Fibroblast of lung (primary cell): ENCODE measurements at regions not wholly inside any gene's neighbourhood (a gene's known extent, or its start where the extent isn't known, plus 50 kb on each side); places are given as distances from the start of the nearest gene placed in this dataset.
A peak's percentile ranks its signal among the peaks of the same experiment; 100 is the strongest.

Experiments
- DNase-seq, 2 donors: peaks; one replicate each; pipeline versions ENCODE4 v3.0.0 to v3.0.0-alpha.2; 2010; ENCODE audit warnings: low read depth in 2 of 2
- H2AFZ ChIP-seq: 2 replicates; pipeline ENCODE4 v1.5.1; 2012; ENCODE audit warnings: low read length, control low read depth, inconsistent platforms
- H3K27ac ChIP-seq: 2 replicates; pipeline ENCODE4 v1.5.1; 2011; ENCODE audit warnings: low read length, control low read depth; ENCODE audit not compliant: insufficient read depth
- H3K27me3 ChIP-seq: 2 replicates; pipeline ENCODE4 v1.5.1; 2011; ENCODE audit warnings: mild to moderate bottlenecking, low read length; ENCODE audit not compliant: control insufficient read depth, insufficient read depth
- H3K36me3 ChIP-seq: 2 replicates; pipeline ENCODE4 v1.5.1; 2011; ENCODE audit warnings: low read length; ENCODE audit not compliant: control insufficient read depth, insufficient read depth
- H3K4me1 ChIP-seq: 2 replicates; pipeline ENCODE4 v1.5.1; 2011; ENCODE audit warnings: low read length; ENCODE audit not compliant: control insufficient read depth, insufficient read depth; ENCODE audit errors: extremely low read depth
- H3K4me2 ChIP-seq: 2 replicates; pipeline ENCODE4 v1.5.1; 2011; ENCODE audit warnings: low read length, control low read depth; ENCODE audit not compliant: insufficient read depth; ENCODE audit errors: extremely low read depth
- H3K4me3 ChIP-seq, 4 experiments: fragments of 200-600 bp in 1 of 4; sonication (generic) in 1 of 4; replicated peaks in 1 of 4; 2 replicates each; pipeline ENCODE4 v1.5.1; 2011 to 2016; ENCODE audit warnings: low read length in 4 of 4, low read depth in 3 of 4, mild to moderate bottlenecking in 3 of 4, control low read depth in 2 of 4, inconsistent platforms in 1 of 4, mixed read lengths in 1 of 4; ENCODE audit not compliant: insufficient read depth in 1 of 4; ENCODE audit errors: control extremely low read depth in 1 of 4
- H3K79me2 ChIP-seq: 2 replicates; pipeline ENCODE4 v1.5.1; 2012; ENCODE audit warnings: mild to moderate bottlenecking, low read length, inconsistent platforms; ENCODE audit not compliant: control insufficient read depth, insufficient read depth
- H3K9ac ChIP-seq: 2 replicates; pipeline ENCODE4 v1.5.1; 2011; ENCODE audit warnings: mild to moderate bottlenecking, low read length, control low read depth; ENCODE audit not compliant: insufficient read depth
- H3K9me3 ChIP-seq: 2 replicates; pipeline ENCODE4 v1.5.1; 2012; ENCODE audit warnings: low read depth, low read length; ENCODE audit not compliant: control insufficient read depth, insufficient read depth
- H4K20me1 ChIP-seq: 2 replicates; pipeline ENCODE4 v1.5.1; 2011; ENCODE audit warnings: low read length; ENCODE audit not compliant: control insufficient read depth, insufficient read depth; ENCODE audit errors: extremely low read depth
- CTCF ChIP-seq, 2 donors: IDR thresholded peaks in 1 of 2; conservative IDR thresholded peaks in 1 of 2; 1 replicate in 1 of 2; 2 replicates in 1 of 2; pipeline ENCODE4 v1.5.1; 2011 to 2012; ENCODE audit warnings: low read length in 2 of 2, control low read depth in 1 of 2, inconsistent platforms in 1 of 2, low read depth in 1 of 2, mild to moderate bottlenecking in 1 of 2
- EZH2 ChIP-seq: IDR thresholded peaks from 2 replicates; pipeline ENCODE4 v1.5.1; 2012; ENCODE audit warnings: low read length, control low read depth, mild to moderate bottlenecking; ENCODE audit errors: missing control alignments

GRCh38 chr6:4521070-4521469 lies 255.1 kb upstream of the CDYL start:
- no peaks in the 10 kb centered on the region for H3K27me3 ChIP-seq
- no peaks in the 10 kb centered on the region for H3K9me3 ChIP-seq
- H3K9ac ChIP-seq: no peak overlapping the region
- TF ChIP-seq EZH2 (no peak), CTCF (conservative IDR thresholded peaks at IDR 0.05 in 1 of 2, IDR thresholded peaks at IDR 0.05 in 1 of 2; ENCODE audit: low read depth in 1 of 2, low read length in 2 of 2) (no peak)
- DNase-seq: no peak
- no peaks in the 10 kb centered on the region for H3K36me3 ChIP-seq
- H3K4me2 ChIP-seq: no peak overlapping the region
- no peaks in the 10 kb centered on the region for H4K20me1 ChIP-seq
- H3K4me3 ChIP-seq: no peak overlapping the region
- no peaks in the 10 kb centered on the region for H3K79me2 ChIP-seq
- no peak overlapping the region for H2AFZ ChIP-seq
- H3K27ac ChIP-seq: no peak overlapping the region
- H3K4me1 ChIP-seq: no peaks in the 10 kb centered on the region

GRCh38 chr6:4518506-4518905 lies 257.7 kb upstream of the CDYL start:
- Histone ChIP-seq H3K9ac (no peak overlapping the region), H3K36me3 (no peaks in the 10 kb centered on the region), H3K9me3 (no peaks in the 10 kb centered on the region), H3K4me3 (no peak overlapping the region), H3K4me1 (no peaks in the 10 kb centered on the region), H3K79me2 (no peaks in the 10 kb centered on the region), H2AFZ (no peak overlapping the region), H4K20me1 (no peaks in the 10 kb centered on the region), H3K27ac (no peak overlapping the region), H3K27me3 (no peaks in the 10 kb centered on the region), H3K4me2 (no peak overlapping the region)
- TF ChIP-seq EZH2 (no peak), CTCF (conservative IDR thresholded peaks at IDR 0.05 in 1 of 2, IDR thresholded peaks at IDR 0.05 in 1 of 2; ENCODE audit: low read depth in 1 of 2, low read length in 2 of 2) (no peak)
- peak; percentile 44 to 61 for DNase-seq

- Histone ChIP-seq H3K27ac (no peak overlapping the region), H4K20me1 (no peaks in the 10 kb centered on the region), H3K4me3 (no peak overlapping the region), H2AFZ (no peak overlapping the region), H3K9ac (no peak overlapping the region), H3K79me2 (no peaks in the 10 kb centered on the region), H3K27me3 (no peaks in the 10 kb centered on the region), H3K4me1 (no peaks in the 10 kb centered on the region), H3K36me3 (no peaks in the 10 kb centered on the region), H3K9me3 (no peaks in the 10 kb centered on the region), H3K4me2 (no peak overlapping the region)
- DNase-seq: no peak
- TF ChIP-seq CTCF (conservative IDR thresholded peaks at IDR 0.05 in 1 of 2, IDR thresholded peaks at IDR 0.05 in 1 of 2; ENCODE audit: low read depth in 1 of 2, low read length in 2 of 2) (no peak), EZH2 (no peak)
Measured at GRCh38 chr6:4516206-4516605, 260.0 kb upstream of the CDYL start.
